Breast epithelium (tissue), 3 donors: ENCODE measurements at regions not wholly inside any gene's neighbourhood (a gene's known extent, or its start where the extent isn't known, plus 50 kb on each side); places are given as distances from the start of the nearest gene placed in this dataset.

Experiments
- POLR2A ChIP-seq: fragments of 450-650 bp; IDR thresholded peaks from one replicate; pipeline ENCODE4 v1.6.1; 2016; ENCODE audit warnings: antibody characterized with exemption, mild to moderate bottlenecking, moderate library complexity
- POLR2AphosphoS5 ChIP-seq, 3 donors: sonication (generic); formaldehyde crosslinking; IDR thresholded peaks; one replicate each; pipeline ENCODE4 v1.6.1; 2017; ENCODE audit warnings: antibody characterized with exemption in 3 of 3

DNA sequence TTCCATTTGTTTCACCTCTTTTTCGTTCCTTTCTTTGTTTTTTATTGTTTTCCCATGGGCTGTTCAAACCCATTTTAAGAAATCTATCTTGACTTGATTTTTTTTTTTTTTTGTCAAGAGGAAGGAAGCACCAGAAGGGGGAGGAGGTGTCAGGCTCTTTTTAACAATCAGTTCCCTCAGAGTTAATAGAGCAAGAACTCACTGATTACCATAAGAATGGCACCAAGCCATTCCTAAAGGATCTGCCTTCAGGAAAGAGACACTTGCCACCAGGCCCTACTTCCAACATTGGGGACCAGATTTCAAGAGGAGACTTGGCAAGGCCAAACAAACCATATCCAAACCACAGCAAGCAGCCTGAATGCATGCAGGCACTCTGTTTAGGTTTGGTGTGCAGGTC is 168.0 kb downstream of the OTOR start:
- TF ChIP-seq POLR2A: no peak
- TF ChIP-seq POLR2AphosphoS5 (IDR thresholded peaks at IDR 0.05): no peak
